ENCODE measurements at regions not wholly inside any gene's neighbourhood (a gene's known extent, or its start where the extent isn't known, plus 50 kb on each side); places are given as distances from the start of the nearest gene placed in this dataset.

- TF ChIP-seq NFIX (CRISPR knock-in tag; IDR thresholded peaks at IDR 0.05; ENCODE audit: low read depth) (no peak), L3MBTL2 (IDR thresholded peaks at IDR 0.05) (no peak), SREBF2 (CRISPR knock-in tag; IDR thresholded peaks at IDR 0.05) (no peak), MXI1 (IDR thresholded peaks at IDR 0.05; ENCODE audit: low read depth, low read length) (no peak), POLR2A (conservative IDR thresholded peaks at IDR 0.05) (no peak), PHF8 (IDR thresholded peaks at IDR 0.05; ENCODE audit: borderline replicate concordance, low read length) (no peak)
Measured at GRCh38 chr20:63129376-63129965, 86.5 kb downstream of the YTHDF1 start.

All from K562 (cell line).